WERI-Rb-1 (cell line): ENCODE measurements at regions not wholly inside any gene's neighbourhood (a gene's known extent, or its start where the extent isn't known, plus 50 kb on each side); places are given as distances from the start of the nearest gene placed in this dataset.
"Not testable (repeated sequence)": the region's sequence is repeated elsewhere in the genome, so short reads cannot be mapped to it uniquely, and the experiment has no call there.

Source experiments
- DNase-seq: peaks from one replicate; pipeline ENCODE4 v3.0.0-alpha.2; 2020
- H3K27ac ChIP-seq: fragments of 250-450 bp; sonication (Bioruptor Pico); 2 replicates; pipeline ENCODE4 v1.5.1; 2020; ENCODE audit warnings: mild to moderate bottlenecking, moderate library complexity
- H3K27me3 ChIP-seq: fragments of 250-450 bp; sonication (Bioruptor Pico); 2 replicates; pipeline ENCODE4 v1.5.1; 2021; ENCODE audit warnings: mild to moderate bottlenecking, low read depth, moderate library complexity; ENCODE audit not compliant: insufficient read depth, severe bottlenecking
- H3K36me3 ChIP-seq: fragments of 250-450 bp; sonication (Bioruptor Pico); 2 replicates; pipeline ENCODE4 v1.5.1; 2020; ENCODE audit warnings: mild to moderate bottlenecking, moderate library complexity
- H3K4me3 ChIP-seq: 2 replicates; pipeline ENCODE4 v1.5.1; 2011; ENCODE audit warnings: low read depth, mild to moderate bottlenecking, control low read depth, low read length
- H3K9me3 ChIP-seq: fragments of 250-450 bp; sonication (Bioruptor Pico); 2 replicates; pipeline ENCODE4 v1.5.1; 2021; ENCODE audit warnings: mild to moderate bottlenecking, moderate library complexity; ENCODE audit not compliant: severe bottlenecking
- TF ChIP-seq, protein P1 (sequence below): IDR thresholded peaks from 2 replicates; pipeline ENCODE4 v1.5.1; 2011; ENCODE audit warnings: low read depth, mild to moderate bottlenecking, control low read depth, inconsistent platforms, low read length

DNA sequence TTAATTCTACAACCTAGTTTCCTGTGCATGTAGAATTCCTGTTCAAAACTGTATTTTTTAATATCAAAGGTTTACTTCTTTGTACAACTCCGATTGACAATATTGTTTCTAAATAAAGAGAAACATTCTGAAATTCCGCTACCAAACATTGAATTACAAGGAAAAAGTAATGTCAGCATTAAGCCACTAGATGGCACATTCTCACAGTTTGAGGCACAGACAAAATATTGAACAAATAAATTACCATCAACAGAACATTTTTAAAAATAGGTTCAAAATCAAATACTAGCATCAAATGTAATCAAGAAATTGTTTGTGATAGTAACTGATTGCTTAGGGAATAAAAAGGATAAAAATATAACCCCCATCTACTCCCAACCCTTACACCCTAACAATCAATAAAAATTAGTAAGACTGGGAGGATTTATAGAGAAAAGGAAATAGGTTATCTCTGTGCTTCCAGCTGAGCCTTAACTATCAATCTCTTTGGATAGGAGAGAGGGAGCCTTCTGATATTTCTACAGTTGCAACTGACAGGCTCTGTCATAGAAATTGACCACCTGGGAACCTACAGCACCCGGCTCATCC, 86.6 kb upstream of the C7orf33 start:
- no peaks in the 10 kb centered on the region for H3K36me3 ChIP-seq
- TF ChIP-seq, protein P1, sequence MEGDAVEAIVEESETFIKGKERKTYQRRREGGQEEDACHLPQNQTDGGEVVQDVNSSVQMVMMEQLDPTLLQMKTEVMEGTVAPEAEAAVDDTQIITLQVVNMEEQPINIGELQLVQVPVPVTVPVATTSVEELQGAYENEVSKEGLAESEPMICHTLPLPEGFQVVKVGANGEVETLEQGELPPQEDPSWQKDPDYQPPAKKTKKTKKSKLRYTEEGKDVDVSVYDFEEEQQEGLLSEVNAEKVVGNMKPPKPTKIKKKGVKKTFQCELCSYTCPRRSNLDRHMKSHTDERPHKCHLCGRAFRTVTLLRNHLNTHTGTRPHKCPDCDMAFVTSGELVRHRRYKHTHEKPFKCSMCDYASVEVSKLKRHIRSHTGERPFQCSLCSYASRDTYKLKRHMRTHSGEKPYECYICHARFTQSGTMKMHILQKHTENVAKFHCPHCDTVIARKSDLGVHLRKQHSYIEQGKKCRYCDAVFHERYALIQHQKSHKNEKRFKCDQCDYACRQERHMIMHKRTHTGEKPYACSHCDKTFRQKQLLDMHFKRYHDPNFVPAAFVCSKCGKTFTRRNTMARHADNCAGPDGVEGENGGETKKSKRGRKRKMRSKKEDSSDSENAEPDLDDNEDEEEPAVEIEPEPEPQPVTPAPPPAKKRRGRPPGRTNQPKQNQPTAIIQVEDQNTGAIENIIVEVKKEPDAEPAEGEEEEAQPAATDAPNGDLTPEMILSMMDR, result peak; percentile 17; the same call in 1 of the 2 replicates
- H3K27me3 ChIP-seq, result no peaks in the 10 kb centered on the region
- H3K4me3 ChIP-seq, result no peak overlapping the region
- no peak for DNase-seq
- no peaks in the 10 kb centered on the region for H3K9me3 ChIP-seq
- no peak overlapping the region for H3K27ac ChIP-seq

DNA sequence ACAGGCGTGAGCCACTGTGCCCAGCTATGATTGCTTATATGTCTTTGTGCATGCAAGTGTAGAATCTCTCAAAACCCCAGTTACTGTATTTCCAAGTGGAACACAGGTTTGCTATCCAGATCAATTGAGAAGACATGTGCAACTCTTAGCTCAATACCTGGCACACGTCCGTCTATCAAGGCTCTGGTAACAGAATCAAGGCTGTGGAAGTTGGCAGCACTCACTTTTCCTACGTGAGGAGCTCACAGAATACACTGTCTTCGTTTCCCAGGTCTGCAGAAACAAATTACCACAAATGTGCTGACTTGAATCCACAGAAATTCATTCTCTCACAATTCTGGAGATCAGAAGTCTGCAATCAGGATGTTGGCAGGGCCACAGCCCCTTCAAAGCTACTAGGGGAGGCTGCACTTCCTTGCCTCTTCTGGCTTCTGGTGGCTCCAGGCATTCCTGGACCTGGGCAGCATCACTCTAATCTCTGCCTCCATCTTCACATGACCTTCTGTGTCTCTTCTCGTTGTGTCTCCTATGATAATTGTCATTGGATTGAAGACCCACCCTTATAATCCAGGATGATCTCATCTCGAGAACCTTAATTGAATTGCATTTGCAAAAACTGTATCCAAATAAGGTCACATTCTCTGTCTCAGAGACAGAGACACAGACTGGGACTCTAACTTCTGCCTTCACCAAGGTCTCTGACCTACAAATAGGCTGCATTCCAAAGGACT, 84.8 kb upstream of the C7orf33 start:
- no peak for DNase-seq
- Histone ChIP-seq H3K9me3 (no peaks in the 10 kb centered on the region), H3K36me3 (no peaks in the 10 kb centered on the region), H3K27me3 (no peaks in the 10 kb centered on the region), H3K4me3 (no peak overlapping the region), H3K27ac (no peak overlapping the region)
- TF ChIP-seq, protein P1, result no peak

DNA sequence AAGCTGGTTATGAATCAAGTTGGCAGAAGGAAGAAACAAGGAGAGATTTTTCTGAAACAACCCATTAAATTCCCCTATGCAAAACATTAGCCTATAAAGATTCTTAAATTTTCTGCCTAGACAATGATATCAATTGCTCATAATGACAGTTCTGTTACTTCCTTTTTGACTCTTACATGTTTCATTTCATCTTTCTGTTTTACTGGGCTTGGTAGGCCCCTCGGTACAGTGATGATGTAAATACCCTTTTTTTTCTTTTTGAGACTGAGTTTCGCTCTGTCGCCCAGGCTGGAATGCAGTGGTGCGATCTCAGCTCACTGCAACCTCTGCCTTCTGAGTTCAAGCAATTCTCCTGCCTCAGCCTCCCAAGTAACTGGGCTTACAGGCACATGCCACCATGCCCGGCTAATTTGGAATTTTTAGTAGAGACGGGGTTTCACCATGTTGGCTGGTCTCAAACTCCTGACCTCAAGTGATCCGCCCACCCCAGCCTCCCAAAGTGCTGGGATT, 83.4 kb upstream of the C7orf33 start:
- H3K27ac ChIP-seq, DNase-seq, H3K4me3 ChIP-seq, H3K27me3 ChIP-seq, H3K9me3 ChIP-seq, H3K36me3 ChIP-seq: not testable (repeated sequence)

DNA sequence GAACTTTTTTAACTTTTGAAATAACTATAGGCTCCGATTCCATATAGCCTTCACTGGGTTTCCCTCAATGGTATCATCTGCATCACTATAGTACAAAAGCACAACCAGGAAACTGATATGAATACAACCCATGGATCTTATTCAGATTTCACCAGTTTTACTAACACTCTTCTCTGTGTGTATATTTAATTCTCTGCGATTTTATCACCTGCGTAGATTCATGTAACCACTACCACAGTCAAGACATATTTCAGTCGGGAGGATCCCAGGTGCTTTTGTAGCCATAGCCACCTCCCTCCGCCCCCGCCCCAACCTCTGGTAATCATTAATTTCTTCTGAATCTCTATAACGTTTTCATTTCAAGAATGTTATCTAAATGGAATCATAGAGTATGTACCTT, 82.8 kb upstream of the C7orf33 start:
- DNase-seq, result no peak
- Histone ChIP-seq H3K4me3 (no peak overlapping the region), H3K36me3 (no peaks in the 10 kb centered on the region), H3K27me3 (no peaks in the 10 kb centered on the region), H3K9me3 (no peaks in the 10 kb centered on the region), H3K27ac (no peak overlapping the region)
- TF ChIP-seq, protein P1, result no peak

- no peak for DNase-seq
- no peaks in the 10 kb centered on the region for H3K36me3 ChIP-seq
- no peak overlapping the region for H3K27ac ChIP-seq
- TF ChIP-seq, protein P1, result no peak
- peaks cover 2% of the 10 kb centered on the region for H3K9me3 ChIP-seq
- no peak overlapping the region for H3K4me3 ChIP-seq
- H3K27me3 ChIP-seq, result no peaks in the 10 kb centered on the region
Measured at GRCh38 chr7:148514236-148514635, 76.3 kb upstream of the C7orf33 start.

GRCh38 chr7:148515237-148515636, 75.3 kb upstream of the C7orf33 start:
- Histone ChIP-seq H3K27ac (no peak overlapping the region), H3K36me3 (no peaks in the 10 kb centered on the region), H3K4me3 (no peak overlapping the region), H3K9me3 (peaks cover 2% of the 10 kb centered on the region), H3K27me3 (no peaks in the 10 kb centered on the region)
- TF ChIP-seq, protein P1, result no peak
- no peak for DNase-seq
